GM12891 (cell line): ENCODE measurements at regions not wholly inside any gene's neighbourhood (a gene's known extent, or its start where the extent isn't known, plus 50 kb on each side); places are given as distances from the start of the nearest gene placed in this dataset.
"Not testable (repeated sequence)": the region's sequence is repeated elsewhere in the genome, so short reads cannot be mapped to it uniquely, and the experiment has no call there.

ENCODE experiments used
- DNase-seq: peaks from one replicate; pipeline ENCODE4 v3.0.0; 2011; ENCODE audit warnings: low spot score; ENCODE audit not compliant: insufficient read length
- FAIRE-seq: peaks from 2 replicates; lab custom pipeline; 2011; peaks lifted over from hg19 to GRCh38; lab: Jason Lieb, UNC
- PAX5 ChIP-seq: IDR thresholded peaks from 2 replicates; pipeline ENCODE4 v1.6.1; 2011; ENCODE audit warnings: low read length, moderate library complexity, mild to moderate bottlenecking; ENCODE audit not compliant: insufficient read depth, severe bottlenecking
- POLR2A ChIP-seq: IDR thresholded peaks from 2 replicates; pipeline ENCODE4 v1.6.1; 2011; ENCODE audit warnings: low read depth, low read length, control low read depth
- POLR2AphosphoS5 ChIP-seq: IDR thresholded peaks from 2 replicates; pipeline ENCODE4 v1.6.1; 2011; ENCODE audit warnings: low read depth, low read length, control low read depth
- POU2F2 ChIP-seq: IDR thresholded peaks from 2 replicates; pipeline ENCODE4 v1.6.1; 2011; ENCODE audit warnings: low read depth, mild to moderate bottlenecking, control low read depth, low read length, moderate library complexity
- SPI1 ChIP-seq: IDR thresholded peaks from 2 replicates; pipeline ENCODE4 v1.6.1; 2011; ENCODE audit warnings: low read depth, low read length, control low read depth
- TAF1 ChIP-seq: IDR thresholded peaks from 2 replicates; pipeline ENCODE4 v1.6.1; 2011; ENCODE audit warnings: low read depth, low read length, control low read depth

- no peak for FAIRE-seq
- no peak for DNase-seq
- TF ChIP-seq POLR2AphosphoS5, result no peak
- TF ChIP-seq POLR2A, result no peak
- no peak for TF ChIP-seq PAX5
- TF ChIP-seq TAF1, result no peak
- no peak for TF ChIP-seq SPI1
- no peak for TF ChIP-seq POU2F2
Measured at GRCh38 chr6:145273136-145273535, 462.2 kb downstream of the EPM2A start.

GRCh38 chr6:145274083-145274482 is 461.2 kb downstream of the EPM2A start:
- TF ChIP-seq SPI1, result no peak
- no peak for TF ChIP-seq POU2F2
- no peak for TF ChIP-seq PAX5
- DNase-seq (no peak), FAIRE-seq (no peak)

GRCh38 chr6:145275019-145275418 is 460.3 kb downstream of the EPM2A start:
- DNase-seq, result no peak
- no peak for FAIRE-seq
- no peak for TF ChIP-seq SPI1
- TF ChIP-seq POLR2A, result no peak
- TF ChIP-seq POU2F2, result no peak

GRCh38 chr6:145275787-145276186 is 459.5 kb downstream of the EPM2A start:
- DNase-seq (no peak), FAIRE-seq (no peak)
- TF ChIP-seq PAX5 (no peak), TAF1 (no peak), POLR2A (no peak), SPI1 (no peak), POU2F2 (no peak), POLR2AphosphoS5 (no peak)

- TF ChIP-seq TAF1, result no peak
- TF ChIP-seq POLR2A, result no peak
- TF ChIP-seq SPI1, result no peak
- TF ChIP-seq POLR2AphosphoS5, result no peak
- no peak for TF ChIP-seq POU2F2
- TF ChIP-seq PAX5, result no peak
- no peak for FAIRE-seq
- DNase-seq, result no peak
Measured at GRCh38 chr6:145276756-145277155, 458.6 kb downstream of the EPM2A start.

- no peak for TF ChIP-seq SPI1
- TF ChIP-seq POU2F2, result no peak
- no peak for TF ChIP-seq TAF1
- no peak for TF ChIP-seq PAX5
- no peak for TF ChIP-seq POLR2AphosphoS5
- FAIRE-seq (no peak), DNase-seq (no peak)
Measured at GRCh38 chr6:145277358-145278086, 457.8 kb downstream of the EPM2A start.

GRCh38 chr6:145278163-145278807 is 457.0 kb downstream of the EPM2A start:
- TF ChIP-seq POU2F2, result no peak
- TF ChIP-seq PAX5, result no peak
- no peak for TF ChIP-seq POLR2A
- no peak for TF ChIP-seq TAF1
- no peak for TF ChIP-seq POLR2AphosphoS5
- no peak for TF ChIP-seq SPI1
- DNase-seq, result no peak
- FAIRE-seq, result no peak

GRCh38 chr6:145279551-145279950 is 455.8 kb downstream of the EPM2A start:
- FAIRE-seq (no peak), DNase-seq (no peak)
- TF ChIP-seq TAF1 (no peak), SPI1 (no peak), POLR2A (no peak), POLR2AphosphoS5 (no peak), PAX5 (no peak), POU2F2 (no peak)

- no peak for TF ChIP-seq POU2F2
- FAIRE-seq (no peak), DNase-seq (no peak)
Measured at GRCh38 chr6:145279993-145280392, 455.3 kb downstream of the EPM2A start.

- not testable (repeated sequence) for DNase-seq, FAIRE-seq
Measured at GRCh38 chr6:145283209-145283608, 452.1 kb downstream of the EPM2A start.

GRCh38 chr6:145283856-145284255 is 451.5 kb downstream of the EPM2A start:
- TF ChIP-seq POLR2AphosphoS5, result no peak
- no peak for TF ChIP-seq POLR2A
- TF ChIP-seq SPI1, result no peak
- no peak for TF ChIP-seq TAF1
- no peak for TF ChIP-seq POU2F2
- TF ChIP-seq PAX5, result no peak
- DNase-seq (no peak), FAIRE-seq (no peak)
